ENCODE measurements at regions not wholly inside any gene's neighbourhood (a gene's known extent, or its start where the extent isn't known, plus 50 kb on each side); places are given as distances from the start of the nearest gene placed in this dataset.
A peak's percentile ranks its signal among the peaks of the same experiment; 100 is the strongest.
"Not testable (repeated sequence)": the region's sequence is repeated elsewhere in the genome, so short reads cannot be mapped to it uniquely, and the experiment has no call there.

DNA sequence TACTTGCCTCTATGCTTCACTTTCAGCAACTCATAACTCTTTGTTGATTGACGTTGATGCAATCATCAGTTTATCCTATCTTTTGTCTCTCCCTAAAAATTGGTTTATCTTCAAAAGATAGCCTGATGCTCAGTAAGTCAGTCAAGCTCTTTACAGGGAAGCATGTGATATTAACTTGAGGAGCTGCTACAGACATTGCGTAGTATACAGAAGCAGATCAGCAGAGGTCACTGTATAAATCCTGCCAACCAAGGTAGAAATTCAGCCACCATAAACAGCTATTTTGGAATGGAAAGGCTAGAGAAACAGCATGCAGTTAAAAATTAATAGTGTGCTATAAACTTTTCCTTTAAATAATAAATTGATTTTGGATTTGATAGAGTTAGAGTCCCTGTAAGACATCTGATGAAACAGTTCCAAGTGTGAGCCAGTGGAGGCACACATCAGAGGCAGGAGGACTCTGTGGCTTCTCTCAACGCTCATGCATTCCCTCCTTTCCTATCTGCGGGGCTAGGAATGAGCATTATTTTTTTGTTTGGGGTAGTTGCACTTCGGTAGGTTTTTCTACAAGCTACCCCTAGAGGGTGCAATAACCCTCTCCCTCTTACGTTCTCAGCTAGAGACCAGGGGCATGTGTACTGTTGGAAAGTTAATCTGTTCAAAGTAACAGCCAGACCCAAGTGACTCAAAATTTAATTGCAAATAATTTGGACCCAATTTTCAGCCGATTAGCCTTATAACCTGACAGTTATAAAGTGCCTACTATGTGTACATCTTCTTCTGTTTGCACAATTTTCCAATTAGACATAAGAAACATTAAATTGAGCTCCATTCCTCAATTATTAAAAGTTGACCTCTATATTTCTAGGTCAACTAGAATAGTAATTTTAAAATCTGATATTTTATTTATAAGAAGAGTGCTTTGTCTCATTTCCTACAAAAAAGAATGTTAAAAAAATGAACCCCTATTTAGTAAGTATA is 647.7 kb upstream of the SOX9 start:
- peak; percentile 16 to 26 for DNase-seq

GRCh38 chr17:71477356-71477755 is 643.5 kb upstream of the SOX9 start:
- DNase-seq: no peak

GRCh38 chr17:71480099-71480498 is 640.7 kb upstream of the SOX9 start:
- DNase-seq: no peak

GRCh38 chr17:71482625-71483024 is 638.2 kb upstream of the SOX9 start:
- no peak for DNase-seq

GRCh38 chr17:71484546-71484945 is 636.3 kb upstream of the SOX9 start:
- DNase-seq: no peak

- DNase-seq: no peak
These were observed 635.4 kb upstream of the SOX9 start for GRCh38 chr17:71485426-71485825.

- DNase-seq: no peak
These were observed 634.6 kb upstream of the SOX9 start for GRCh38 chr17:71486261-71486660.

GRCh38 chr17:71488851-71489250 is 632.0 kb upstream of the SOX9 start:
- DNase-seq: no peak

GRCh38 chr17:71494062-71494855 is 626.6 kb upstream of the SOX9 start:
- no peak for DNase-seq

DNA sequence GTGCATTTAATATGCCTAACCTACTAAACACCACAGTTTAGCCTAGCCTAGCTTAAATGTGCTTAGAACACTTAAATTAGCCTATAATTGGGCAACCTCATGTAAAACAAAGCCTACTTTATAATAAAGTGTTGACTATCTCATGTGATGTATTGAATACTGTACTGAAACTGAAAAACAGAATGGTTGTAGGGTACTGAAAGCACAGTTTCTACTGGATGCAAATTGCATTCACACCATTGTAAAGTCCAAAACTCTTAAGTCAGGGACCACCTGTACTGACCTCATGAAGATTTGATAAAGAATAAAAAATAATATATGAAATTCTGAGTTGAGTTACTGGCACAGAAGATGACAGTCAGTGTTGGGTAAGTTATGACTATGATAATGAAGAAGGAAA is 625.4 kb upstream of the SOX9 start:
- no peak for DNase-seq

DNA sequence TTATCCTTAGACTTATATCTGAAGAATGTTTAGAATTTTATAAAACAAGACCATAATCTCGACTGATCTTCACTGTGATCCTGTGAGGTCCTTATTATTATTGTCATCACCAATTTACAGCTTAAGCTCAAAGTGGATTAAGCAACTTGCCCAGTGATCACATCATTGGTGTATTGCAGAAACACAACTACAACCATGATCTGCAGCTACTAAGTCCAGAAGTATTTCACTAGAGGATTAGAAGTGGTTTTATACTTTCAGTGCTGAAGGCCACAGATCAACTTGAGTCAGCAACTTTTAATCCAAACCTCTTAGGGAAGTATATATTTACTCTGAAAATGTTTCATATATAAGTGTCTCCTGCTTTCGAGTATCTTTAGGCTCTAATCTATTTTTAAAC is 624.3 kb upstream of the SOX9 start:
- no peak for DNase-seq

GRCh38 chr17:71500761-71501555 is 619.9 kb upstream of the SOX9 start:
- DNase-seq: no peak

GRCh38 chr17:71501711-71502110 is 619.1 kb upstream of the SOX9 start:
- no peak for DNase-seq

DNA sequence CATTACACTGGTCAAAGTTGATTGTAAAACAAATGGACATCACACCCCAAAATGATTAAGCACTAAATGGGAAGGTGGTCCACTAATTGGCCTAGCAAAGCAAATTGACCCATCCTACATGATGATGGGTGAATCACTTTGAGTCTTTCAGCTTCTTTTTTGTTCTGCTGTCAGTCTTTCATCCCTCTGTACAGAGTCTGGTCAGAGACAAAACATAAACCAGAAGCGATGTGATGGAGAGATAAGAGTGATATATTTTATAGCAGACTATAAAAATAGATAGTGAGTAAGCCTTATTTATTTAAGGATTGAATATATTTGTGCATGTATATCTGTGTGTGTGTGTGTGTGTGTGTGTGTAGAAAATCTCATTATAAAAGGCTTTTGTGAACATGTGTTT is 618.4 kb upstream of the SOX9 start:
- DNase-seq: no peak

DNA sequence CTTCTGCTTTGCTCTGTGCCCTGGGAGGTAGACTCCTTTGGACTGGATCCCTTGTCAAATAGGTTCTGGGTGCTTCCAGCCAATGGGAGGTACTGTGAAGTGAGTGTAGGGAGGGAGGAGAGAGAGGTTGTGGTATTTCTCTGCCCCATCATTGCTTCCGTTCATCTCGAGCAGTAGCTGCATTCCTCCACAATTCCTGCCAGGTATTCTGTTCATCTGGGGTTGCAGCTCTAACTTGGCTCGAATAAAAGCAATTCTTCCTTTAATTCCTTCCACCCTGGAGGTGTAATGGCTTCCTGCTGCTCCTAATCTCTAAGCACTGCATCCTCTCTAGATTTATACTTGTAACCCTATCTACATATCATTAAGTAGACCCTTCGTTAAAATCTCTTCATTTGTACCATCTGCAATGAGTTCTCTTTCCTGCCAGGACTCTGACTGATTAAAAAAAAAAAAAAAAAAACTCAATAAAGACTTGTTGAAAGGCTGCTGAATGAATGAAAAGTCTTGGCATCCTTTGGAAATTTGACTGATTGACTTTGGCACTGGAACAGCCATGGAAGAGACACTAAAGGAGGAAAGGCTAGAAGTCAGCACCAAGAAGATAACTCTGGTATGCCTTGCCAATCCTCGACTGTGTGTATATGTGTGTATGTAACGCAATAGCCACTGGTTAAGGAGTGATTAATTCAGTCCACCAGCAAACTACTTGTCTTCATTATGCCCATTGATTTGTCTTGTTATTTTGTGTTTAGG is 616.9 kb upstream of the SOX9 start:
- no peak for DNase-seq

GRCh38 chr17:71505200-71505599 is 615.6 kb upstream of the SOX9 start:
- DNase-seq: no peak

DNA sequence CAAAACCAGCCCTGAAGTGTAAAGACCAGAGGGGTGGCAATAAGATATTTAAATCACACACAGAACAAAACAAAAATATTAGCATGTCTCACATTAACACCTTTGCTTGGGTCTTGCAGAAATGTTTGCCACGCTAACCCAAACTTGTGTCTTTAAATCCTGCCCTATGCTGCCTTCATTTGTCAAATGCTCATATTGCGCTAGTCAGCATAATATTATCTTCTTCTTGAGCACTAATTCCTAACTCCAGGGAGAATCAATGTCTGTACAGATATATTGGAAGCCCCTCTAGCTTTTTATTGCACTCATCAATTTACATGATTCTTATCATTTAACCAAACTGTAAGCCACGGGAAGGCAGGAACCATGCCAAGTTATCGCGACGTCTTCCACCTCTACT is 614.8 kb upstream of the SOX9 start:
- DNase-seq: no peak

DNA sequence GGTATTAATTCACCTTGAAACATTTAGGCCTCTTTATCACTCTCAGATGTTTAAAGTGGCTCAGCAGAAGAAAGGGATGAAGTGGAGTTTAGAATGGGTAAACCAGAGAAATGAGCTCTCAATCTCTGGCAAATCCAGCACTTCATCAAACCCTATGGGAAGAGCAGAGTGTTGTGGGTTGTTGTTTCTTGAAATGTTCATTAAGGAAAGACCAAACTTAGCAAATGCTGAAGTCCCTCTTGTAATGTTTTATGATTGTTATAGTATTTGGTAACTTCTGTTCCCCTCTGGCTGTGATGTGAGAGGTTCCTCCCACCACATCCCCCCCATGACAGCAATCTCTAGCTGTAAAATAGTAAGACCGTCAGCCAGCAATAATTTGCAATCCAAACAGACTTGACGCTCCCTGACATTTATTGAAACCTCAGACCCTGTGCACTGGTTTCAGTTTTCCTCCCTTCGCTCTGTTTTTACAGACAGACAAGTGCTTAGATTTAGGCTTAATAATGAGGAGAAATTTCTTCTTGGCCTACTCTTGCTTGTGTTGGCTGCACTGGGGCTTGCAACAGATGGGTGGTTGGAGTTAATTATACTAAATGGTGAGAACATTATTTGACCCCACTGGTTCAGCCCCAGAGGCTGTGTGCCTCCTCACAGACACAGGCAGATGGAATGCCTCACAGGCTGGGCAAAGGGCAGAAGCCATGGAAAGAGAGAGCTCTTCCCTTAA is 609.4 kb upstream of the SOX9 start:
- DNase-seq: no peak

DNA sequence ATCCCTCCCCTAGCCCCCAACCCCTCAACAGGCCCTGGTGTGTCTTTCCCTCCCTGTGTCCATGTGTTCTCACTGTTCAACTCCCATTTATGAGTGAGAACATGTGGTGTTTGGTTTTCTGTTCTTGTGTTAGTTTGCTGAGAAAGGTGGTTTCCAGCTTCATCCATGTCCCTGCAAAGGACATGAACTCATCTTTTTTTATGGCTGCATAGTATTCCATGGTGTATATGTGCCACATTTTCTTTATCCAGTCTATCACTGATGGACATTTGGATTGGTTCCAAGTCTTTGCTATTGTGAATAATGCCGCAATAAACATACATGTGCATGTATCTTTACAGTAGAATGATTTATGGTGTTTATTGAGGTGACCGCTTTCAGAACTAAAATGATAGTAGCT is 607.1 kb upstream of the SOX9 start:
- not testable (repeated sequence) for DNase-seq

GRCh38 chr17:71516149-71516548 is 604.7 kb upstream of the SOX9 start:
- DNase-seq: no peak

DNA sequence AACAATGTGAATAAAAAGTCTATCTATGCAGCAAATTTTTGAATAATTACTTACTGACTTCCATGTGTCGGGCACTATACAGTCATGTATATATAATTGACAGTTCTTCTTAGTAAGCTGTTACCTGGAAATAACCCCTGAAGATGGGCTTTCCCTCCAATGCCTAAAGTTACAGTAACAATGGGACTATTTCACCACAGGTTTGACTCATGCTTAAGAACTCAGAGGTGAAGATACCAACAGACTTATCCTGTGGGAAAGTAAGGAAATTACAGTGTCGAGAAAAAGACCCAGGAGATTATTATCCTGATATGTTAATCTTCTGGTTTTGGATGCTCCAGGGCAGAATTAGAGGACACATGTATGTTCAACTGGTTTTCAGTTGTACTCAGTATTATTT is 601.5 kb upstream of the SOX9 start:
- no peak for DNase-seq

All from right lung (tissue), 2 donors.